DND-41 (cell line): ENCODE measurements at regions not wholly inside any gene's neighbourhood (a gene's known extent, or its start where the extent isn't known, plus 50 kb on each side); places are given as distances from the start of the nearest gene placed in this dataset.

Experiments used
- CTCF ChIP-seq: IDR thresholded peaks from 2 replicates; pipeline ENCODE4 v1.5.1; 2012; ENCODE audit warnings: borderline replicate concordance, low read length, moderate library complexity, mild to moderate bottlenecking; ENCODE audit not compliant: poor library complexity, severe bottlenecking; ENCODE audit errors: extremely low read depth
- EZH2 ChIP-seq: IDR thresholded peaks from 3 replicates; pipeline ENCODE4 v1.6.1; 2012; ENCODE audit warnings: borderline replicate concordance, low read depth, mild to moderate bottlenecking, moderate library complexity, low read length, inconsistent platforms; ENCODE audit not compliant: severe bottlenecking

GRCh38 chr4:24433515-24434214, 150.7 kb downstream of the DHX15 start:
- no peak for TF ChIP-seq CTCF
- no peak for TF ChIP-seq EZH2
